Fibroblast of skin of left quadriceps (primary cell): ENCODE measurements at regions not wholly inside any gene's neighbourhood (a gene's known extent, or its start where the extent isn't known, plus 50 kb on each side); places are given as distances from the start of the nearest gene placed in this dataset.

Experiments used
- DNase-seq, 2 experiments: peaks; one replicate each; pipeline ENCODE4 v3.0.0-alpha.2; 2013; ENCODE audit warnings: low read depth in 2 of 2

DNA sequence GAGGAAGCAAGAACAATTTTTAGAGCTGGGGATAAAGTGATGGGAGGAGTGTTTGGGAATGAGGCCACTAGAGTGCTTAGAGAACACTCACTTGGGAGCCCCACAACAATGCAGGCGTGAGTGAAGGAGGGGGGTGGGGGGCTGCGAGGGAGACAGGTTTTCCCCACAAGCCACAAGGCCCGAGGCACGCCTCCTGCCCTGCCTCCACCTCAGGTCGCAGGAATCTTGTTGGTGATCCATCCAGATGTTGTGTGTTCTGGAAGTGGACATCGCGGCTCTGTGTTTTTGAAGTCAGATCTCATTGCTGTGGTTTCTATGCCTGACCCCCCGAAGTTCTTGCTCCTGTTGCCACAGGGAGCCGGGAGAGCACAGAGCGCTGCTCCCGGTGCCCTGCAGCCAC is 178.0 kb upstream of the BMPER start:
- no peak for DNase-seq

DNA sequence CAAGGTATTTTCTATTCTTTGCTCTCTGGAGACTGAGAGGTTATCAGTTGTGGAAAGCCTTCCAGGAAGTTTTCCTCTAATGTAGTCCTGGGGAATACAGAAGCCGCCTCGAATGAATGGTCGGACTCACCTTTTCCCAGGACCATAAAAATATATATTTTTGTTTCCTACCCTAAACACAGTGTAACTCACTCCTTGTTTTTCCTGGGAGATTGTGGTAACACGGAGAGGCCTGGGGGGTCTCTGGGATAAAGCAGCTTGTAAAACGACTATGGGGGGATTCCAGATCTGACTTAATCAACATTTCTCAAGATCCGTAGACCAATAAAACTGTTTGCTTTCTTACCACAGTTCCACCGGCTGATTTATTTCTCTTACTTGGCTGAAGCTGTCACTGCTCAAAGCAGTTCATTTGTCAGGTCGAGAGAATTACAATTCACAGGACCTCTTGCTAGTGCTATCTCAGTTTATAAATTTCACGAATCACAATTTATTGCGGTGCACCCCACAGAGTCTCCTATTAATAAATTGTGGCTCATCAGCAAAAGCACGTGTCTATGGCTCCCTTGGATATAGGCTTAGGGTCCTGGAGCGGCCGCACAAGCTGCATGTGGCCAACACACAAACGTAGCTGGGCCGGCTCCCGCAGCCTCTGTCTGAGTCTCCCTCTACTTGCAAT is 176.3 kb upstream of the BMPER start:
- no peak for DNase-seq

- DNase-seq, result no peak
These were observed 175.6 kb upstream of the BMPER start for GRCh38 chr7:33729726-33730125.

GRCh38 chr7:33730958-33731357 is 174.4 kb upstream of the BMPER start:
- DNase-seq, result no peak

DNA sequence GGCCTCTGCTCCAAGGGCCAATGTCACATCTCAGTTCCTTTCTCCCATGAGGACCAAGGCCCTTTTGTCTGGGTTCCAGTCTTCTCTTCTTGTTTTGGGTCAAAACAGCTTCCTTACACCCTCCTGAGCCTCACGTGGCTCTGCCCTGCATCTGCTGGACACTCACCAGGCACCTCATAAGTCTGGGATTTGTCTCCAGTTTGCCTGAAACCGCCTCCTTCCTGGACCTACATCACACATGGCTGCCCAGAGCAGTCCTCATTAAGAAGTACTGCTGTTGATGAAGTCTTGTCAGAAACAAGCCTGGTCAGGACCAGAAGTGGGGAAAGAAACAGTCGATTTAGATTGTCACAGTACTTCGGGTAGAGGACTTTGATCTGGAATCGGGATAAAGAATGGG is 173.4 kb upstream of the BMPER start:
- no peak for DNase-seq

DNA sequence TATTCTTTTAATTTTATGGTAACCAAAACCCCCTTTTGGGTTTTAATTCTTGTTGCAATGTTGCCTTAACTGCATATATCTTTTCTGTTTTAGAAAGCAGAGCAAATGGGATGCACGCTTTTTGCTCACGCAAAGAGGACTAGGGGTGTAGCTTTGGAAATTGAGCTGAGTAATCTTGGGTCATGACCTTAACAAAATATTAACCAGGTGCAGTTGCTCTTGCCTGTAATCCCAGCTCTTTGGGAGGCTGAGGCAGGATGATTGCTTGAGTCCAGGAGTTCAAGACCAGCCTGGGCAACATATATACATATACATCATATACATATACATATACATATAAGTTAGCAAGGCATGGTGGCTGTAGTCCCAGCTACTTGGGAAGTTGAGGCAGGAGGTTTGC is 172.9 kb upstream of the BMPER start:
- DNase-seq, result no peak

DNA sequence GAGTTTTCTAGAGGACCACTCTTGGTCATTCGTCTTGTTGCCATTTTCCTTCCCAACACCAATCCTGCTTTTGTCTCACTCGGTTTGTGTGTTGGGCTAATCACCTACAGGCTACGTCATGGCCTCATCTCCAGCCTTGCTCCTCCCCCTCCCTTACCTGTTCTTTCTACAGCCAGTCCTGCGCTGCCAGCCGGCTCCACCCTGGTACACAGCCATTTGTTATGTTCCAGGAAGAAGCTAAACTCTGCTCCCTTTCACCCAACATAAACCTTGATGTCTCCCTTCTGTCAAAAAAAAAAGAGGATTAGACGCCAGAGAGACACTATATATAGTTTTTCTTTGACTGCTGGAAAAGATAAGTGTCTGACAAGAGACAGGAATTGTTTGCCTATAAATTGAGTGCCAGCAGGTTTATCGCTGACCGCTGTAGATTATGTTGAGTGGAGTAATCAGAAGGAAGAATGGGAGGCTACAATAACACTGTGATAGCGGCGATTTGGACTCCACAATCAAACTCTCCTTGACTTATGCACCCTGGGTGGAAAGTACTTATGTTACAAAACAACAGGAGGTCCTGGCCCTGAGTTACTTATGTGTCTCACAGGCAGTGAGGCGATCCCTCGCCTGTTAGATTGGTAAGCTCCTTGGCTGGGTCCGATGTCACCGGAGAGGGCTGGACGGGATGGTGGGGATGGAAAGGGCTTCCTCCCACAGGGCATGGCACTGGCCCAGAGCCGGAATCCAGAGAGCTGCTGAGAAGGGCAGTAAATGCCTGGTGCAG is 171.3 kb upstream of the BMPER start:
- DNase-seq, result no peak

DNA sequence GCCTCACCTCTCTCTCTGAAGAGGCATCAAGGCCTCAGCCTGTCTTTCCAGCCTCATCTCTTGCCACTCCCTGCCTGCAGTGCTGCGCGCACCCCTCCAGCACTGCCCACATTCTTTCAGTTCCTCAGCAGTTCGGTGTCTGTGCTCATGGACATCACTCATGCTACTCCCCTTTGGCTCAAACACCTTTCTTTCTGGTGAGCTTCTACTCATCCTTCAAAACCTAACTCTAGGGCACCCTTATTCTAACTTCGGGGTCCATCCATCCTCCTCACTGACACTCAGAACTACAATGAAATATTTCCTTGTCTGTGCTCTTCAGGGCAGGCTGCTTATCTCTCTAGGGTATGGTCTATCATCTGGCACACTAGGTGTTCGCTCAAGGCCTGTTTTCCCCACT is 169.9 kb upstream of the BMPER start:
- no peak for DNase-seq

DNA sequence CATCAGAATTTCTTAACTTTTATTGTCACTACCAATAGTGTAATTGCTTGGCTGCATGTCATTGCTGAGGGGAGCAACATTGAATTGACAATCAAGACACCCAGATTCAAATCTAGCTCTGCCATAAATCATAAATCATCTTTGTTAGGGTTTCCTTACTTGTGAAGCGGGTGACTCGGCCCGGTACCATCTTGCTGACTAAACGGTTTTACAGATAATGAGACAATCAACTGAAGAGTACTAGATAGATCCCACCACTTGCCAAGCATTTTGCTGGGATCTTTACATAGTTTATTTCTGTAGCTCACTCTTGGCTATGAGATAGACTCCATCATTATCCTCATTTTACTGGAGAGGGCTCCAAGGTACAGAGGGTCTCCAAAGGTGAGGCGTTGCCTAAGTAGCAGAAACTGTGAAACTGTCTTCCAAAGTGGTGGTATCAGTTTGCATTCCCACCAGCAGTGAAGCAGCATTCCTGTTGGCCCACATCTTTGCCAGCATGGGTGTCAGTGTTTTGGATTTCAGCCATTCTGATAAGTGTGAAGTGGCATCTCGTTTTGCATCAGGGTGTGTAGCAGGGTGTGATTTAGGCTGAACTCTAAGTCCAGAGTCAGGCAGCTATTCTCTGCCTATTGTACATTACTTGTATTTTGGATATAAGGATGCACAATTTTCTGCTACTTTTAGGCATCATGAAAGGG is 168.7 kb upstream of the BMPER start:
- DNase-seq, result no peak

- DNase-seq, result no peak
These were observed 166.9 kb upstream of the BMPER start for GRCh38 chr7:33738260-33738935.

- DNase-seq, result no peak
These were observed 166.1 kb upstream of the BMPER start for GRCh38 chr7:33739286-33739685.

DNA sequence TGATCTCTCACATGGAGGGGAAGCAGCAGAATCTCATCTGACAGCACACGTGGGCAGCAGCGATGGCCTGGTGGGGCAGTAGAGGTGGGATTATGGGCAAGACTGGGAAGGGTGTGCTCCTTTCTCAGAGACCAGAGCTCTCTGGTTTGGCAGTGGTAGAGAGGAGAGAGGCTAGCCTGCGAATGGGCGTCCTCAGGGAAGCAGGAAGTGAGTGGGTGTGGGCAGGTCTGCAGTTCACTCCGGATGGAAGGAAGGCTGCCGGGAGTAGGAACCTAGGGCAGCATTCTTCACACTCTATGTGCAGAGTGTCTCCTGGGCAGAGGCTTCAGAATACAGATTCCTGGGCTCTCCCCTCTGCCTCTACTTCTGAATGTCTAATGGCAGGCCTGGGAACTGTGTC is 162.8 kb upstream of the BMPER start:
- no peak for DNase-seq

GRCh38 chr7:33742999-33743587 is 162.2 kb upstream of the BMPER start:
- DNase-seq, result no peak

GRCh38 chr7:33743594-33743993 is 161.7 kb upstream of the BMPER start:
- DNase-seq, result peak; percentile 78 to 80

- DNase-seq, result no peak
These were observed 160.9 kb upstream of the BMPER start for GRCh38 chr7:33744293-33745075.

- DNase-seq, result no peak
These were observed 159.4 kb upstream of the BMPER start for GRCh38 chr7:33745934-33746333.

- no peak for DNase-seq
These were observed 156.5 kb upstream of the BMPER start for GRCh38 chr7:33748793-33749192.

DNA sequence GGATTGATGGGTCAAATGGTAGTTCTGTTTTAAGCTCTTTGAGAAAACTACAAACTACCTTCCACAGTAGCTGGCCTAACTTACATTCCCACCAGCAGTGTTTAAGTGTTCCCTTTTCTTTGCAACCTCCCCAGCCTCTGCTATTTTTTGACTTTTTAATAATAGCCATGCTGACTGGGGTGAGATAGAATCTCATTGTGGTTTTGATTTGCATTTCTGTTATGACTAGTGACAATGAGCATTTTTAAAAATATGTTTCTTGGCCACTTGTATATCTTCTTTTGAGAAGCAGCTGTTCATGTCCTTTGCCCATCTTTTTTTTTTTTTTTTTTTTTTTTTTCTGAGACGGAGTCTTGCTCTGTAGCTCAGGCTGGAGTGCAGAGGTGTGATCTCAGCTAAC is 155.2 kb upstream of the BMPER start:
- DNase-seq, result peak; percentile 56 to 59

- no peak for DNase-seq
These were observed 153.9 kb upstream of the BMPER start for GRCh38 chr7:33751443-33751842.

DNA sequence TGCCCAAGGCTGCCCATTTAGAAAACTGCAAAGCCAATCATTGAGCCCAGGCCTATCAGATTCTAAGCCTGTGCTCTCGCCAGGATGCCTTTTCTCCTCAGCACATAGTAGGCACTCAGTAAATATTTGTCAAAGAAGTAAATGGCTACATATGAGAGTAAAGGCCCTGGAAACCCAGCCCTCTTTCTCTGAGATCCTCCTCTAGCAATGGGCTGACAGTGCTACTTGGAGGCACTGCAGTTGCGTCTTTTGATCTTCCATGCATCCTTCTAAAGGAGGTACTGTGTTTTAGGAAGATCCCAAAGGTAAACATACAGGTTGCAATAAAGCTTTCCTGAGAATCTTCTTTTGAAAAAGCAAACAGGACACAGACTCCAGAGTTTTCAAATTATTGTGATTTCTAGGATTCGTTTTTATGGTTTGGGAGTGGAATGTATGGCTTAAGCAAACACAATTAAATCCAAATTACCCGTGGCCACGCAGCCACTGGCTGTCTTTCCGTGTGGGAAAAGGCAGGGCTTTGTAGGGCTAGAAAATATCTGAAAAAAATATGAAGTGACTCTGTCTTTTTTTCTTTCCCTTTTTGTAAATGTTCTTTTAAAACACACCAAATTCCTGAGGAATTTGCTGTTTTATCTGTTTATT is 151.3 kb upstream of the BMPER start:
- DNase-seq, result no peak
